Fibroblast of pulmonary artery (primary cell): ENCODE measurements at regions not wholly inside any gene's neighbourhood (a gene's known extent, or its start where the extent isn't known, plus 50 kb on each side); places are given as distances from the start of the nearest gene placed in this dataset.

Source experiments
- DNase-seq: peaks from one replicate; pipeline ENCODE4 v3.0.0-alpha.2; 2010; ENCODE audit warnings: low read depth
- H3K4me3 ChIP-seq: replicated peaks from 2 replicates; pipeline ENCODE4 v1.5.1; 2011; ENCODE audit warnings: low read depth, mild to moderate bottlenecking, control low read depth, low read length, moderate library complexity
- TF ChIP-seq, protein P1 (sequence below): IDR thresholded peaks from 2 replicates; pipeline ENCODE4 v1.5.1; 2011; ENCODE audit warnings: mild to moderate bottlenecking, control low read depth, low read length, inconsistent platforms; ENCODE audit errors: missing control alignments

DNA sequence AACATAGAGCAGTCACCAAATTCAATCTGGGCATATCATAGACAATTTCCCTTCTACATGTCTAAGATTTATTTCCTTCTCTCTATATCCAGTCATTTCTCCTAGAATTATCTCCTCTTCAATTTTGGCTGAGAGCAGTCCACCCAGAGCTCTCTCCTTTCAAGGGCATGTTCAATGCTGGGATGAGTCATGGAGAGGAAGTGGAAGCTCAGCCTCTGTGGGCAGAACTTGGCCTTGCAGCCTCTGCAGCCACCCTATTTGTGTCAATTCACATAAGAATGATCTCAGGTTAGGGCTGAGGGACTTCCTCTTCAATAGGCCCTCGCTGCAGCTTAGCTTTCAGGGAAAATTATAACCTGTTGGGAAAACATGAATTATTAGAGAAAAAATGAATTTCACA lies 560.8 kb downstream of the POM121L12 start:
- TF ChIP-seq, protein P1, sequence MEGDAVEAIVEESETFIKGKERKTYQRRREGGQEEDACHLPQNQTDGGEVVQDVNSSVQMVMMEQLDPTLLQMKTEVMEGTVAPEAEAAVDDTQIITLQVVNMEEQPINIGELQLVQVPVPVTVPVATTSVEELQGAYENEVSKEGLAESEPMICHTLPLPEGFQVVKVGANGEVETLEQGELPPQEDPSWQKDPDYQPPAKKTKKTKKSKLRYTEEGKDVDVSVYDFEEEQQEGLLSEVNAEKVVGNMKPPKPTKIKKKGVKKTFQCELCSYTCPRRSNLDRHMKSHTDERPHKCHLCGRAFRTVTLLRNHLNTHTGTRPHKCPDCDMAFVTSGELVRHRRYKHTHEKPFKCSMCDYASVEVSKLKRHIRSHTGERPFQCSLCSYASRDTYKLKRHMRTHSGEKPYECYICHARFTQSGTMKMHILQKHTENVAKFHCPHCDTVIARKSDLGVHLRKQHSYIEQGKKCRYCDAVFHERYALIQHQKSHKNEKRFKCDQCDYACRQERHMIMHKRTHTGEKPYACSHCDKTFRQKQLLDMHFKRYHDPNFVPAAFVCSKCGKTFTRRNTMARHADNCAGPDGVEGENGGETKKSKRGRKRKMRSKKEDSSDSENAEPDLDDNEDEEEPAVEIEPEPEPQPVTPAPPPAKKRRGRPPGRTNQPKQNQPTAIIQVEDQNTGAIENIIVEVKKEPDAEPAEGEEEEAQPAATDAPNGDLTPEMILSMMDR: no peak
- DNase-seq: no peak
- H3K4me3 ChIP-seq: no peak overlapping the region

DNA sequence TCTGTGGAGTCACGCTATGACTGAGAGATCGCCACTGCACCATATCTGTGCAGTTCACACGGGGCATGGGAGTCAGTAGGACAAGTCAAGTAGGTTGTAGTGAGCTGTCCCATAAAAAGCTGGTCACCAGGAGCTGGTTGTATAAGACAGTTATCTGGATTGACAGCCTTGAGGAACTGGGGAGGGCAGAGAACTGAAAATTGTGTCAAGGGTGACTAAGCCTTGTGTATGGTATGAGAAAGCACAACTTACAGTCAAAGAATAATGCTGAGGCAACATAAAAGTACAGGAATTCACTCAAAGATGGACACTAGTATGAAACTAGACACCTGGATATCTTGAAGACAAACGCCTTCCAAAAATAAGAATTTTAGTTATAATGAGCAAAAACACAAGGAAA lies 564.9 kb downstream of the POM121L12 start:
- no peak overlapping the region for H3K4me3 ChIP-seq
- TF ChIP-seq, protein P1: no peak
- no peak for DNase-seq

DNA sequence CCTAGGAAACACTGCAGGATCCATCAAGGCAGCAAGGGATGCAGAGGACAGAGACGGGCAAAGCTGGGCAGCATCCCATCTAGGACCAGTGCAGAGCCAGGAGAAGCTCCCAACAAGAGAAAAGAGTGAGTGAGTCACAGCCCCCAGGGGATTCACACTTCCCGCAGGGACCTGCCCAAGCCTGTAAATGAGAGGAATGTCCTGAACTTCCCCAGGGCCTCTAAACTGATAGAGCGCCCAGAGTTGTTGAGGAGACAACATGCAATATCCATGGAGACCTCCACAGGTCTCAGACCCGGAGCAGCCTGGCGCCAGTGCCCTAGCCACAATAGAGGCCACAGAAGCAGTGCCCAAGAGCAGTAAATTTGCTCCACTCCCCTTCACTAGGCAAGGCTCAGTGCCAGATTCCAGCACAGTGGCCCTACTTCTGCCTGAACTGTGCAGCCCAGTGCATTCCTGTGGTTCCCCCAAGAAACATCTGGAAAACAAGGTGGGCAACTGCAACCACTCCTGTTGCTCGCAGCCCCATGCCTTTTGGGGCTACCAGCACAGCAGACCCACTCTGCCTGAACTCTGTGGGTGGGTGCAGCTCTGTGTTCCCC lies 567.5 kb downstream of the POM121L12 start:
- TF ChIP-seq, protein P1: no peak
- DNase-seq: no peak
- H3K4me3 ChIP-seq: no peak overlapping the region

DNA sequence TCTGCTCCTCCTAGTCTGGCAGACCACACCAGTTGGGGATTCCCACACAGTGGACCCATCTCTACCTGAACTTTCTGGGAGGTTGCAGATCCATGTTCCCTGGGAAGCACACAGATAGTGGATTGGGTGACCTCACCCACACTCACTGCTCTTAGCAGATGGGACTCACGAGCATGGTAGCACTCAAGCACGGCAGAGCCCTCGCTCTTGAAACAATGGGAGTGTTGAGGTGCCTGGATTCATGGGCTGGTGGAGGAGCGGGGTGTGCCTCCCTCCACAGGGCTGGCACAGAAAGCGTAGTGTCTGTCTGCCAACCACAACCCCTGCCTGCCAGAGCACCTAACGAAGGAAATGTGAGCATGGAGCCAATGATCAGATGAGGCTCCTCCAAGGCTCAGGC lies 568.0 kb downstream of the POM121L12 start:
- no peak for DNase-seq
- H3K4me3 ChIP-seq: no peak overlapping the region
- TF ChIP-seq, protein P1: no peak

DNA sequence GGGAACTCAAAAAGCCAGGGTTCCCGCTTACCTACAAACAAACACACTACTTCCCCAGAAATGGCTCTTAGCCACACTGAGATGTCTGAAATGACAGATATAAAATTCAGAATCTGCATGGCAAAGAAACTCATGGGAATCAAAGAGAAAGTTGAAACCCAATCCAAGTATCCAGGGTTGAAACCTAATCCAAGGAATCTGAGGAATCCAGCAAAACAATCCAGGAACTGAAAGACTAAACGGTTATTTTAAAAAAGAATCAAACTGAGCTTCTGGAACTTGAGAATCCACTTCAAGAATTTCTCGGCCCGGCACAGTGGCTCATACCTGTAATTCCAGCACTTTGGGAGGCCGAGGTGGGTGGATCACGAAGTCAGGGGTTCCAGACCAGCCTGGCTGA lies 568.8 kb downstream of the POM121L12 start:
- no peak overlapping the region for H3K4me3 ChIP-seq
- DNase-seq: no peak
- TF ChIP-seq, protein P1: no peak

DNA sequence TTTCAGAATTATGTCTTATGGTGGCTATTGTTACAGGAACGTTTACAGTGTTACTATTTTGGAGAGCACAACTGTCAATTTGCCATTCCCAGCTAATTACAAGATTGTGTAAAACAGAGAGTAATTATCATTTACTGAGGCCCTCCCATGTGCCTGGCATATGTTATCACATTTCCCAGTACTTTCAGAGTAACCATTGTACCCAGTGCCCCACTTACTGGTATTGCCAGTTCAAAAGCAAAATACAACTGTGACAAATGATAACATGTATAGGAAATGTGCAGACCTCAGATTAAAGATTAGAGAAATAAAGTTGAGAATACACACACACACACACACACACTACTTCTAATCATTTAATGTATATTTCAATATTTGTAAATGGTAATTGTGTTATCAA lies 572.5 kb downstream of the POM121L12 start:
- H3K4me3 ChIP-seq: no peak overlapping the region
- no peak for DNase-seq
- TF ChIP-seq, protein P1: no peak

DNA sequence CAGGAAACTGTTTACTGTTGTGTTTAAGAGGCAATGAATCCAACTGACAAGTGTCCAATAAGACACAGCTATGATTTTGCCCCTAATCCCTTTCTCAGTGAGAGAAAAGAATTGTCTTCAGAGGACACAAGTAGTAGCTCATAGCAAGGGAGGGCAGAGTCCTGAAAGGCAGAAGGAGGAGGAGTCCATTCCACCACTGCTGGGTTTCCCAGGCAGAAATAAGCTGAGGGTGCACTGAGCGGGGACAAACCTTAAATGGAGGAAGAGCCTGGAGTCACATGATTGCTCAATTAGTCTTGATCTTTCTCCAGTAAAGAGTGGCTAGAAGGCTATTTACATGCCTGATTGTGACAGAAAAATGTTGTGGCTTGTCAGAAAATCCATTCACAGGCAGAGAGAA lies 573.8 kb downstream of the POM121L12 start:
- DNase-seq: no peak
- TF ChIP-seq, protein P1: no peak
- H3K4me3 ChIP-seq: no peak overlapping the region
